ES-I3 (cell line): ENCODE measurements at regions not wholly inside any gene's neighbourhood (a gene's known extent, or its start where the extent isn't known, plus 50 kb on each side); places are given as distances from the start of the nearest gene placed in this dataset.
"Not testable (repeated sequence)": the region's sequence is repeated elsewhere in the genome, so short reads cannot be mapped to it uniquely, and the experiment has no call there.

Experiments used
- H3K36me3 ChIP-seq: 2 replicates; pipeline ENCODE4 v1.6.1; 2013; ENCODE audit warnings: mild to moderate bottlenecking, low read length, control low read depth, moderate library complexity; ENCODE audit not compliant: insufficient read depth
- H3K4me1 ChIP-seq: 2 replicates; pipeline ENCODE4 v1.6.1; 2013; ENCODE audit warnings: mild to moderate bottlenecking, control low read depth, low read length; ENCODE audit not compliant: insufficient read depth
- H3K9ac ChIP-seq: 2 replicates; pipeline ENCODE4 v1.6.1; 2013; ENCODE audit warnings: low read depth, mild to moderate bottlenecking, low read length, moderate library complexity
- H3K9me3 ChIP-seq: 2 replicates; pipeline ENCODE4 v1.6.1; 2013; ENCODE audit warnings: mild to moderate bottlenecking, low read length, moderate library complexity; ENCODE audit not compliant: control insufficient read depth, insufficient read depth

- H3K9ac ChIP-seq = no peak overlapping the region
- H3K36me3 ChIP-seq = no peaks in the 10 kb centered on the region
- no peaks in the 10 kb centered on the region for H3K4me1 ChIP-seq
- no peaks in the 10 kb centered on the region for H3K9me3 ChIP-seq
Observed at GRCh38 chr3:118671192-118671591, 363.5 kb downstream of the IGSF11 start.

- no peak overlapping the region for H3K9ac ChIP-seq
- H3K9me3 ChIP-seq = no peaks in the 10 kb centered on the region
- no peaks in the 10 kb centered on the region for H3K36me3 ChIP-seq
- H3K4me1 ChIP-seq = no peaks in the 10 kb centered on the region
Observed at GRCh38 chr3:118675305-118675704, 359.3 kb downstream of the IGSF11 start.

GRCh38 chr3:118678663-118679062, 356.0 kb downstream of the IGSF11 start:
- H3K36me3 ChIP-seq, H3K9ac ChIP-seq, H3K4me1 ChIP-seq, H3K9me3 ChIP-seq: not testable (repeated sequence)

- Histone ChIP-seq H3K9ac (no peak overlapping the region), H3K4me1 (no peaks in the 10 kb centered on the region), H3K9me3 (no peaks in the 10 kb centered on the region), H3K36me3 (no peaks in the 10 kb centered on the region; the same call in 1 of the 2 replicates)
Observed at GRCh38 chr3:118682921-118683320, 351.7 kb downstream of the IGSF11 start.

- no peaks in the 10 kb centered on the region for H3K9me3 ChIP-seq
- no peaks in the 10 kb centered on the region for H3K4me1 ChIP-seq
- no peaks in the 10 kb centered on the region; the same call in 1 of the 2 replicates for H3K36me3 ChIP-seq
- no peak overlapping the region for H3K9ac ChIP-seq
Observed at GRCh38 chr3:118683636-118684035, 351.0 kb downstream of the IGSF11 start.

GRCh38 chr3:118688396-118688884, 346.2 kb downstream of the IGSF11 start:
- Histone ChIP-seq H3K9ac (no peak overlapping the region), H3K9me3 (no peaks in the 10 kb centered on the region), H3K36me3 (no peaks in the 10 kb centered on the region), H3K4me1 (no peaks in the 10 kb centered on the region)

- no peaks in the 10 kb centered on the region for H3K36me3 ChIP-seq
- H3K4me1 ChIP-seq = no peaks in the 10 kb centered on the region
- no peaks in the 10 kb centered on the region; the same call in 1 of the 2 replicates for H3K9me3 ChIP-seq
- H3K9ac ChIP-seq = no peak overlapping the region
Observed at GRCh38 chr3:118692416-118692815, 342.2 kb downstream of the IGSF11 start.

GRCh38 chr3:118705487-118706219, 329.0 kb downstream of the IGSF11 start:
- Histone ChIP-seq H3K9me3 (no peaks in the 10 kb centered on the region), H3K9ac (no peak overlapping the region), H3K4me1 (no peaks in the 10 kb centered on the region), H3K36me3 (no peaks in the 10 kb centered on the region)

GRCh38 chr3:118707991-118708390, 326.7 kb downstream of the IGSF11 start:
- H3K4me1 ChIP-seq = no peaks in the 10 kb centered on the region
- no peak overlapping the region for H3K9ac ChIP-seq
- H3K9me3 ChIP-seq = no peaks in the 10 kb centered on the region
- no peaks in the 10 kb centered on the region for H3K36me3 ChIP-seq

- H3K9ac ChIP-seq = no peak overlapping the region
- H3K9me3 ChIP-seq = no peaks in the 10 kb centered on the region
- no peaks in the 10 kb centered on the region for H3K36me3 ChIP-seq
- H3K4me1 ChIP-seq = no peaks in the 10 kb centered on the region
Observed at GRCh38 chr3:118710532-118710931, 324.1 kb downstream of the IGSF11 start.

GRCh38 chr3:118713502-118714207, 321.0 kb downstream of the IGSF11 start:
- Histone ChIP-seq H3K36me3 (no peaks in the 10 kb centered on the region), H3K9me3 (no peaks in the 10 kb centered on the region), H3K4me1 (no peaks in the 10 kb centered on the region), H3K9ac (no peak overlapping the region)

GRCh38 chr3:118714800-118715199, 319.8 kb downstream of the IGSF11 start:
- Histone ChIP-seq H3K4me1 (no peaks in the 10 kb centered on the region), H3K9ac (no peak overlapping the region), H3K36me3 (no peaks in the 10 kb centered on the region), H3K9me3 (no peaks in the 10 kb centered on the region)

- no peak overlapping the region for H3K9ac ChIP-seq
- no peaks in the 10 kb centered on the region for H3K36me3 ChIP-seq
- H3K9me3 ChIP-seq = no peaks in the 10 kb centered on the region
- H3K4me1 ChIP-seq = no peaks in the 10 kb centered on the region
Observed at GRCh38 chr3:118729546-118729945, 305.1 kb downstream of the IGSF11 start.

GRCh38 chr3:118734664-118735063, 300.0 kb downstream of the IGSF11 start:
- H3K9me3 ChIP-seq = no peaks in the 10 kb centered on the region
- no peaks in the 10 kb centered on the region for H3K4me1 ChIP-seq
- H3K36me3 ChIP-seq = no peaks in the 10 kb centered on the region
- no peak overlapping the region for H3K9ac ChIP-seq

GRCh38 chr3:118736107-118736506, 298.5 kb downstream of the IGSF11 start:
- H3K9ac ChIP-seq = no peak overlapping the region
- no peaks in the 10 kb centered on the region for H3K9me3 ChIP-seq
- H3K36me3 ChIP-seq = no peaks in the 10 kb centered on the region
- no peaks in the 10 kb centered on the region for H3K4me1 ChIP-seq
